ENCODE measurements at regions not wholly inside any gene's neighbourhood (a gene's known extent, or its start where the extent isn't known, plus 50 kb on each side); places are given as distances from the start of the nearest gene placed in this dataset.

GRCh38 chr18:61738488-61738887 lies 154.3 kb downstream of the RNF152 start:
- DNase-seq (ENCODE audit: low read depth): peak; percentile 59
- TF ChIP-seq, protein P1, sequence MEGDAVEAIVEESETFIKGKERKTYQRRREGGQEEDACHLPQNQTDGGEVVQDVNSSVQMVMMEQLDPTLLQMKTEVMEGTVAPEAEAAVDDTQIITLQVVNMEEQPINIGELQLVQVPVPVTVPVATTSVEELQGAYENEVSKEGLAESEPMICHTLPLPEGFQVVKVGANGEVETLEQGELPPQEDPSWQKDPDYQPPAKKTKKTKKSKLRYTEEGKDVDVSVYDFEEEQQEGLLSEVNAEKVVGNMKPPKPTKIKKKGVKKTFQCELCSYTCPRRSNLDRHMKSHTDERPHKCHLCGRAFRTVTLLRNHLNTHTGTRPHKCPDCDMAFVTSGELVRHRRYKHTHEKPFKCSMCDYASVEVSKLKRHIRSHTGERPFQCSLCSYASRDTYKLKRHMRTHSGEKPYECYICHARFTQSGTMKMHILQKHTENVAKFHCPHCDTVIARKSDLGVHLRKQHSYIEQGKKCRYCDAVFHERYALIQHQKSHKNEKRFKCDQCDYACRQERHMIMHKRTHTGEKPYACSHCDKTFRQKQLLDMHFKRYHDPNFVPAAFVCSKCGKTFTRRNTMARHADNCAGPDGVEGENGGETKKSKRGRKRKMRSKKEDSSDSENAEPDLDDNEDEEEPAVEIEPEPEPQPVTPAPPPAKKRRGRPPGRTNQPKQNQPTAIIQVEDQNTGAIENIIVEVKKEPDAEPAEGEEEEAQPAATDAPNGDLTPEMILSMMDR (IDR thresholded peaks at IDR 0.05; ENCODE audit: insufficient read depth, low read depth, low read length): no peak
- H3K4me3 ChIP-seq (ENCODE audit: low read depth, low read length): no peak overlapping the region

- DNase-seq (ENCODE audit: low read depth): peak; percentile 59
- no peak overlapping the region for H3K4me3 ChIP-seq (ENCODE audit: low read depth, low read length)
These were observed 154.8 kb downstream of the RNF152 start for GRCh38 chr18:61738042-61738441.

GRCh38 chr18:61736133-61736532 lies 156.7 kb downstream of the RNF152 start:
- no peak for DNase-seq (ENCODE audit: low read depth)
- TF ChIP-seq, protein P1 (IDR thresholded peaks at IDR 0.05; ENCODE audit: insufficient read depth, low read depth, low read length): no peak
- no peak overlapping the region for H3K4me3 ChIP-seq (ENCODE audit: low read depth, low read length)

More at GRCh38 chr18:61738042-61738441, 154.8 kb downstream of the RNF152 start:
- TF ChIP-seq, protein P1 (IDR thresholded peaks at IDR 0.05; ENCODE audit: insufficient read depth, low read depth, low read length): no peak

GRCh38 chr18:61735564-61736102 lies 157.2 kb downstream of the RNF152 start:
- TF ChIP-seq, protein P1 (IDR thresholded peaks at IDR 0.05; ENCODE audit: insufficient read depth, low read depth, low read length): no peak
- no peak for DNase-seq (ENCODE audit: low read depth)
- no peak overlapping the region for H3K4me3 ChIP-seq (ENCODE audit: low read depth, low read length)

GRCh38 chr18:61734396-61734795 lies 158.4 kb downstream of the RNF152 start:
- H3K4me3 ChIP-seq (ENCODE audit: low read depth, low read length): no peak overlapping the region
- DNase-seq (ENCODE audit: low read depth): peak; percentile 32
- TF ChIP-seq, protein P1 (IDR thresholded peaks at IDR 0.05; ENCODE audit: insufficient read depth, low read depth, low read length): no peak

GRCh38 chr18:61732854-61733253 lies 160.0 kb downstream of the RNF152 start:
- DNase-seq (ENCODE audit: low read depth): no peak
- no peak overlapping the region for H3K4me3 ChIP-seq (ENCODE audit: low read depth, low read length)
- TF ChIP-seq, protein P1 (IDR thresholded peaks at IDR 0.05; ENCODE audit: insufficient read depth, low read depth, low read length): no peak
